ENCODE measurements at regions not wholly inside any gene's neighbourhood (a gene's known extent, or its start where the extent isn't known, plus 50 kb on each side); places are given as distances from the start of the nearest gene placed in this dataset.

GRCh38 chr16:82236415-82236814 is 66.4 kb upstream of the MPHOSPH6 start:
- H3K27me3 ChIP-seq (ENCODE audit: control insufficient read depth in 2 of 2, insufficient read depth in 2 of 2, low read length in 2 of 2) = peaks cover 2 to 6% of the 10 kb centered on the region in 2 donors
- no peaks in the 10 kb centered on the region for H3K79me2 ChIP-seq (ENCODE audit: insufficient read depth, low read length)
- H2AFZ ChIP-seq (ENCODE audit: insufficient read depth, low read depth, low read length, poor library complexity, severe bottlenecking) = no peak overlapping the region
- no peaks in the 10 kb centered on the region for H3K9me3 ChIP-seq (replicated peaks in 1 of 2; ENCODE audit: control insufficient read depth in 1 of 2, insufficient read depth in 1 of 2, low read length in 2 of 2)
- H3K4me3 ChIP-seq (replicated peaks in 1 of 3; ENCODE audit: low read depth in 2 of 3, low read length in 3 of 3) = no peak overlapping the region
- no peak for DNase-seq
- Mint-ChIP-seq H3K9me3 (peaks cover 0 to 2% (median 1%) of the 10 kb centered on the region in 7 donors), H3K36me3 (no peaks in the 10 kb centered on the region), H3K27me3 (ENCODE audit: low read depth in 3 of 3) (peaks cover 4 to 13% (median 11%) of the 10 kb centered on the region in 3 donors), H3K4me1 (peaks cover 8% of the 10 kb centered on the region), H3K27ac (no peak overlapping the region), H3K4me3 (no peak overlapping the region)
- no peak overlapping the region for H3K4me2 ChIP-seq (replicated peaks; ENCODE audit: extremely low read depth, low read length, poor library complexity, severe bottlenecking)
- intact Hi-C loops (cut with micrococcal nuclease) = loop anchor here in 1 of 2 donors (10.0 kb wide), 1 partner anchor 302 kb away; no protein-coding TSS in a partner anchor
- TF ChIP-seq CTCF (IDR thresholded peaks at IDR 0.05) = no peak
- H3K27ac ChIP-seq (ENCODE audit: low read depth in 1 of 2, low read length in 2 of 2) = no peak overlapping the region
- H4K20me1 ChIP-seq (ENCODE audit: insufficient read depth, low read length) = no peaks in the 10 kb centered on the region
- no peak overlapping the region for H3K9ac ChIP-seq (ENCODE audit: insufficient read depth, low read length, poor library complexity, severe bottlenecking)
- peaks cover 0 to 5% of the 10 kb centered on the region in 2 donors for H3K4me1 ChIP-seq (ENCODE audit: control insufficient read depth in 1 of 2, insufficient read depth in 2 of 2, low read length in 2 of 2)
- WGBS (ENCODE audit: insufficient coverage) = no CpG with 5 or more reads among the region's 1 CpG
- H3K36me3 ChIP-seq (replicated peaks in 1 of 2; ENCODE audit: control insufficient read depth in 1 of 2, insufficient read depth in 2 of 2, low read length in 2 of 2) = no peaks in the 10 kb centered on the region

- intact Hi-C loops (cut with micrococcal nuclease) = loop anchor here (5.0 to 10.0 kb wide), 3 partner anchors 201 to 298 kb away; no protein-coding TSS in a partner anchor
- H3K27me3 Mint-ChIP-seq (ENCODE audit: low read depth in 3 of 3) = peaks cover 2 to 14% (median 13%) of the 10 kb centered on the region in 3 donors
- no peak overlapping the region for H3K27ac Mint-ChIP-seq
- H3K36me3 Mint-ChIP-seq = no peaks in the 10 kb centered on the region
- Histone ChIP-seq H4K20me1 (ENCODE audit: insufficient read depth, low read length) (no peaks in the 10 kb centered on the region), H3K79me2 (ENCODE audit: insufficient read depth, low read length) (no peaks in the 10 kb centered on the region), H3K9ac (ENCODE audit: insufficient read depth, low read length, poor library complexity, severe bottlenecking) (no peak overlapping the region), H2AFZ (ENCODE audit: insufficient read depth, low read depth, low read length, poor library complexity, severe bottlenecking) (no peak overlapping the region), H3K9me3 (replicated peaks in 1 of 2; ENCODE audit: control insufficient read depth in 1 of 2, insufficient read depth in 1 of 2, low read length in 2 of 2) (no peaks in the 10 kb centered on the region), H3K4me3 (replicated peaks in 1 of 3; ENCODE audit: low read depth in 2 of 3, low read length in 3 of 3) (no peak overlapping the region), H3K36me3 (replicated peaks in 1 of 2; ENCODE audit: control insufficient read depth in 1 of 2, insufficient read depth in 2 of 2, low read length in 2 of 2) (no peaks in the 10 kb centered on the region), H3K27me3 (ENCODE audit: control insufficient read depth in 2 of 2, insufficient read depth in 2 of 2, low read length in 2 of 2) (peaks cover 0 to 2% of the 10 kb centered on the region in 2 donors), H3K4me2 (replicated peaks; ENCODE audit: extremely low read depth, low read length, poor library complexity, severe bottlenecking) (no peak overlapping the region), H3K27ac (ENCODE audit: low read depth in 1 of 2, low read length in 2 of 2) (no peak overlapping the region), H3K4me1 (ENCODE audit: control insufficient read depth in 1 of 2, insufficient read depth in 2 of 2, low read length in 2 of 2) (no peaks in the 10 kb centered on the region)
- H3K4me3 Mint-ChIP-seq = no peak overlapping the region
- no peak for DNase-seq
- TF ChIP-seq CTCF (IDR thresholded peaks at IDR 0.05) = no peak
- peaks cover 2% of the 10 kb centered on the region for H3K4me1 Mint-ChIP-seq
- H3K9me3 Mint-ChIP-seq = peaks cover 0 to 1% (median 0%) of the 10 kb centered on the region in 7 donors
- WGBS (ENCODE audit: insufficient coverage) = 100% methylated on average over 1 of the region's 2 CpGs
These were observed 62.8 kb upstream of the MPHOSPH6 start for GRCh38 chr16:82232806-82233205.

Data from CD14-positive monocyte (primary cell).